Left lung (tissue), 4 donors: ENCODE measurements at regions not wholly inside any gene's neighbourhood (a gene's known extent, or its start where the extent isn't known, plus 50 kb on each side); places are given as distances from the start of the nearest gene placed in this dataset.
A peak's percentile ranks its signal among the peaks of the same experiment; 100 is the strongest.

Experiments
- ATAC-seq: fragments of 200-7000 bp; cut with Tn5 transposase; one replicate; pipeline ENCODE4 v1.9.1; 2020; ENCODE audit warnings: moderate library complexity
- DNase-seq, 4 donors: peaks; one replicate each; pipeline ENCODE4 v3.0.0-alpha.2; 2013 to 2020
- H3K27ac ChIP-seq, 2 donors: fragments of 200-600 bp; sonication (generic) in 1 of 2; one replicate each; pipeline versions ENCODE4 v1.5.0 to v1.8.0; 2020 to 2021
- H3K27me3 ChIP-seq, 2 donors: fragments of 200-600 bp; sonication (generic) in 1 of 2; one replicate each; pipeline versions ENCODE4 v1.5.0 to v1.8.0; 2020 to 2021
- H3K36me3 ChIP-seq, 2 donors: fragments of 200-600 bp; sonication (generic) in 1 of 2; one replicate each; pipeline versions ENCODE4 v1.5.0 to v1.8.0; 2020 to 2021
- H3K4me1 ChIP-seq, 2 donors: fragments of 200-600 bp; one replicate each; pipeline ENCODE4 v1.8.0; 2021
- H3K4me3 ChIP-seq, 2 donors: fragments of 200-600 bp; sonication (generic) in 1 of 2; one replicate each; pipeline versions ENCODE4 v1.5.0 to v1.8.0; 2020 to 2021; ENCODE audit warnings: mild to moderate bottlenecking in 1 of 2
- H3K9me3 ChIP-seq, 2 donors: fragments of 200-600 bp; sonication (generic) in 1 of 2; one replicate each; pipeline versions ENCODE4 v1.5.0 to v1.8.0; 2020 to 2021
- CTCF ChIP-seq, 2 donors: fragments of 200-600 bp; sonication (generic) in 1 of 2; IDR thresholded peaks; one replicate each; pipeline versions ENCODE4 v1.5.0 to v1.8.0; 2021; ENCODE audit warnings: antibody characterized with exemption in 2 of 2
- intact Hi-C, 2 donors: fragments of 100-400 bp; cut with DNase I; formaldehyde crosslinking; loops; one replicate each; pipeline versions ENCODE4 v1.11.2 to v1.14.2; 2022
- donor health status: DM: no; HTN: yes; CAD: no.
- donor health status: DM: no; HTN: no; CAD: no.

DNA sequence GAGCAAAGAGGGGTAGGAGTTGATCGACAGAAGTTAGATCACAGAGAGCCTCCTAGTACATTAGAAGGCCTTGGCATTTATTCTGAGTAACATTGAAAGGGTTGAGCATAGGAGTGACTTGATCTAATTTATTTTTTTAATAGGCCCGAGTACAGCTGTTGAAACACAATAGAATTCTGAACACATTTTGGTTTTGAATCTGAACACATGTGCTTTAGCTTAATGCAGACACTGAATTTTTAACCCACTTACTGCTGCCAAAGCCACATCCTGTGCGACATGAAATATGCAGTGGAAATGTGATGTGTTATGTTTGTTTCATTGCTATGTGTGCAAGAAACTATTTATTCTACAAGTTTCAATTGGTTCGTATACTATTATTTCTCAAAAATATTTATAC is 1505.9 kb downstream of the PCDH9 start:
- no peak for ATAC-seq
- DNase-seq = peak in 1 of 4 donors; percentile 8
- Histone ChIP-seq H3K4me3 (no peak overlapping the region), H3K27me3 (no peaks in the 10 kb centered on the region), H3K9me3 (no peaks in the 10 kb centered on the region), H3K27ac (no peak overlapping the region), H3K4me1 (no peaks in the 10 kb centered on the region), H3K36me3 (no peaks in the 10 kb centered on the region)
- no peak for TF ChIP-seq CTCF (IDR thresholded peaks at IDR 0.05)
- intact Hi-C loops = no loop called here

GRCh38 chr13:65722506-65722905 is 1507.6 kb downstream of the PCDH9 start:
- no peaks in the 10 kb centered on the region for H3K27me3 ChIP-seq
- H3K27ac ChIP-seq = no peak overlapping the region
- no peak for ATAC-seq
- intact Hi-C loops = no loop called here
- TF ChIP-seq CTCF (IDR thresholded peaks at IDR 0.05) = no peak
- DNase-seq = no peak
- no peak overlapping the region for H3K4me3 ChIP-seq
- H3K36me3 ChIP-seq = no peaks in the 10 kb centered on the region
- H3K9me3 ChIP-seq = peaks cover 0 to 6% of the 10 kb centered on the region in 2 donors
- H3K4me1 ChIP-seq = no peaks in the 10 kb centered on the region

- intact Hi-C loops = no loop called here
- no peaks in the 10 kb centered on the region for H3K27me3 ChIP-seq
- H3K36me3 ChIP-seq = no peaks in the 10 kb centered on the region
- no peak overlapping the region for H3K4me3 ChIP-seq
- DNase-seq = no peak
- no peak for TF ChIP-seq CTCF (IDR thresholded peaks at IDR 0.05)
- H3K4me1 ChIP-seq = no peaks in the 10 kb centered on the region
- no peak overlapping the region for H3K27ac ChIP-seq
- ATAC-seq = no peak
- H3K9me3 ChIP-seq = peaks cover 0 to 10% of the 10 kb centered on the region in 2 donors
These were observed 1510.3 kb downstream of the PCDH9 start for GRCh38 chr13:65719831-65720230.

GRCh38 chr13:65710514-65710913 is 1519.6 kb downstream of the PCDH9 start:
- DNase-seq = no peak
- no peaks in the 10 kb centered on the region for H3K4me1 ChIP-seq
- no peak for TF ChIP-seq CTCF (IDR thresholded peaks at IDR 0.05)
- H3K27ac ChIP-seq = no peak overlapping the region
- no peak overlapping the region for H3K4me3 ChIP-seq
- H3K27me3 ChIP-seq = no peaks in the 10 kb centered on the region
- H3K36me3 ChIP-seq = no peaks in the 10 kb centered on the region
- intact Hi-C loops = no loop called here
- no peaks in the 10 kb centered on the region for H3K9me3 ChIP-seq
- ATAC-seq = no peak

DNA sequence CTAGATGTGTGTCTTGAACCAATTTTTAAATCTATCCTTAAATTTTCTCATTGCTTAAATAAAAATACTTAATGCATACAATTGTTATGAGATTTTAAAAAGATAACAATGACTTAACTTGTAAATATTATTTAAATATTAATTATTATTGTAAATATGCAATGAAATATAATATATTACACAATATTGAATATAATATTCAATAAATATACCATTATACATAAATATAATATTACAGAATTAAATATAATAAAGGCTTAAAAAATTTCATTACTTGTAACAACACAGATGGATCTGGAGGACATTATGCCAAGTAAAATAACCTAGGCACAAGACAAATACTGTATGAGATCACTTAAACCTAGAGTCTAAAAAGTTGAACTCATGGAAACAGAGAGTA is 1532.3 kb downstream of the PCDH9 start:
- H3K27me3 ChIP-seq = no peaks in the 10 kb centered on the region
- H3K4me1 ChIP-seq = no peaks in the 10 kb centered on the region
- ATAC-seq (no peak), DNase-seq (no peak)
- intact Hi-C loops = no loop called here
- H3K36me3 ChIP-seq = no peaks in the 10 kb centered on the region
- TF ChIP-seq CTCF (IDR thresholded peaks at IDR 0.05) = no peak
- H3K9me3 ChIP-seq = no peaks in the 10 kb centered on the region
- H3K4me3 ChIP-seq = no peak overlapping the region
- H3K27ac ChIP-seq = no peak overlapping the region
